Epithelial cell of esophagus (primary cell): ENCODE measurements at regions not wholly inside any gene's neighbourhood (a gene's known extent, or its start where the extent isn't known, plus 50 kb on each side); places are given as distances from the start of the nearest gene placed in this dataset.
"Not testable (repeated sequence)": the region's sequence is repeated elsewhere in the genome, so short reads cannot be mapped to it uniquely, and the experiment has no call there.

ENCODE experiments used
- DNase-seq: peaks from one replicate; pipeline ENCODE4 v3.0.0; 2010; ENCODE audit warnings: low read depth
- H3K4me3 ChIP-seq: 2 replicates; pipeline ENCODE4 v1.5.1; 2011; ENCODE audit warnings: mild to moderate bottlenecking, low read length, control low read depth
- TF ChIP-seq, protein P1 (sequence below): IDR thresholded peaks from 2 replicates; pipeline ENCODE4 v1.5.1; 2011; ENCODE audit warnings: low read depth, mild to moderate bottlenecking, low read length, control low read depth, inconsistent platforms; ENCODE audit not compliant: insufficient read depth; ENCODE audit errors: missing control alignments

DNA sequence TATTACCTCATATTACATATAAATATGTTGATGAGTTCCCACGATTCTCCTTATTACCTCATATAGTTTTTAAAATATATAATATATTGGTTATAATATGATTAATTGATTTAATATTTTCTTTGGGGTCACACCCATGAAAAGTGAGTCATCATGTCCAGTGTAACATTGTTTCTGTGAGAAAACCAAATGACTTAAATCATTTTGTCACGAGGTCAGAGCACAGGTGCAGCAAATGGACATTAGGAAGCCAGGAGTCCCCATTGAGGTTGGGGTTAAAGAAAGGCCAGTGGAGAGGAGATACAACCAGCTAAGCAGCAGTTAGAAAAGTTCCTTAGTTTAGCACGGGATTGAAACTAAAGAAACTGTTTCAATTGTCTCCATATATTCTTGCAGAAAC is 133.9 kb upstream of the RAPGEF2 start:
- TF ChIP-seq, protein P1, sequence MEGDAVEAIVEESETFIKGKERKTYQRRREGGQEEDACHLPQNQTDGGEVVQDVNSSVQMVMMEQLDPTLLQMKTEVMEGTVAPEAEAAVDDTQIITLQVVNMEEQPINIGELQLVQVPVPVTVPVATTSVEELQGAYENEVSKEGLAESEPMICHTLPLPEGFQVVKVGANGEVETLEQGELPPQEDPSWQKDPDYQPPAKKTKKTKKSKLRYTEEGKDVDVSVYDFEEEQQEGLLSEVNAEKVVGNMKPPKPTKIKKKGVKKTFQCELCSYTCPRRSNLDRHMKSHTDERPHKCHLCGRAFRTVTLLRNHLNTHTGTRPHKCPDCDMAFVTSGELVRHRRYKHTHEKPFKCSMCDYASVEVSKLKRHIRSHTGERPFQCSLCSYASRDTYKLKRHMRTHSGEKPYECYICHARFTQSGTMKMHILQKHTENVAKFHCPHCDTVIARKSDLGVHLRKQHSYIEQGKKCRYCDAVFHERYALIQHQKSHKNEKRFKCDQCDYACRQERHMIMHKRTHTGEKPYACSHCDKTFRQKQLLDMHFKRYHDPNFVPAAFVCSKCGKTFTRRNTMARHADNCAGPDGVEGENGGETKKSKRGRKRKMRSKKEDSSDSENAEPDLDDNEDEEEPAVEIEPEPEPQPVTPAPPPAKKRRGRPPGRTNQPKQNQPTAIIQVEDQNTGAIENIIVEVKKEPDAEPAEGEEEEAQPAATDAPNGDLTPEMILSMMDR: no peak
- no peak for DNase-seq
- H3K4me3 ChIP-seq: no peak overlapping the region

- no peak overlapping the region for H3K4me3 ChIP-seq
- TF ChIP-seq, protein P1: no peak
- no peak for DNase-seq
Measured at GRCh38 chr4:158970812-158971211, 132.1 kb upstream of the RAPGEF2 start.

- not testable (repeated sequence) for H3K4me3 ChIP-seq, DNase-seq
Measured at GRCh38 chr4:158974438-158974837, 128.4 kb upstream of the RAPGEF2 start.

- DNase-seq: peak; percentile 74
- not testable (repeated sequence) for H3K4me3 ChIP-seq
Measured at GRCh38 chr4:158980711-158981110, 122.2 kb upstream of the RAPGEF2 start.

- no peak for DNase-seq
- TF ChIP-seq, protein P1: no peak
- H3K4me3 ChIP-seq: no peak overlapping the region
Measured at GRCh38 chr4:158991534-158992155, 111.2 kb upstream of the RAPGEF2 start.

DNA sequence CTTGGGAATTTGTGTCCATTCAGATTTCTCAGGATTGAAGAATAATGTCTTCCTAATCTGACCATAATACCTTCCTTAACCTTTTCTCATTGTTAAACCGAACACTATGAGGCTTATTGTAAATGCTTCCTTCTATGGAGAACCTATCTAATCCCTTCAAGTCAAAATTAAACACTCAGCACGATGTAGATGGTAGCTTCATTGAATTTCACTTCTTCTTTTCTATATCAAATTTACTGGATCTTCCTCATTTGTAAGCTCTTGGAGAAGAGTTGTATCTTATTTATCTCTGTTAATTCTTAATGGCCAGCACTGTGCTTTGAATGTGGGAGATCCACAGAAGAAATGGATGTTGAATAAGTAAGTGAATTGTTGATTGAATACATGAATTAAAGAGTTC is 109.0 kb upstream of the RAPGEF2 start:
- no peak overlapping the region for H3K4me3 ChIP-seq
- TF ChIP-seq, protein P1: no peak
- no peak for DNase-seq

DNA sequence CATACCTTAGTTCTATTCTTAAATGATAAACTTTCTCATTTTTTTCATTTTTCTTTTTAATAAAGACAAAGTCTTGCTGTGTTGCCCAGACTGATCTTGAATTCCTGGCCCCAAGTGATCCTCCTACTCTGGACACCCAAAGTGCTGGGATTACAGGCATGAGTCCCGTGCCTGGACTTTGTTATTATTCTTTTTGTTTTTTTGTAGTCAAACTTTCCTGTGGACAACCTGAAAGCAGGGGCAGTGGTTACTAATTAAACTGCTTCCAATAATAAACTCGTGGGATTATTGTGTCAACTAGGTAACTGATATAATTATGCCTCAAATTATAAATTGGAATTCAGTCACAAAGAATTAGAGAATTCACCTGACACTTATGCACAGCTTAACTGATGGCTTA is 107.8 kb upstream of the RAPGEF2 start:
- TF ChIP-seq, protein P1: no peak
- H3K4me3 ChIP-seq: no peak overlapping the region
- no peak for DNase-seq

- DNase-seq: no peak
- TF ChIP-seq, protein P1: no peak
- no peak overlapping the region for H3K4me3 ChIP-seq
Measured at GRCh38 chr4:158995965-158996364, 106.9 kb upstream of the RAPGEF2 start.
